ENCODE measurements at regions not wholly inside any gene's neighbourhood (a gene's known extent, or its start where the extent isn't known, plus 50 kb on each side); places are given as distances from the start of the nearest gene placed in this dataset.

- DNase-seq = no peak
- H3K36me3 ChIP-seq = no peaks in the 10 kb centered on the region
- TF ChIP-seq POLR2A (IDR thresholded peaks at IDR 0.05) (no peak), POLR2AphosphoS5 (IDR thresholded peaks at IDR 0.05) (no peak), CTCF (IDR thresholded peaks at IDR 0.05 in 8 of 11, conservative IDR thresholded peaks at IDR 0.05 in 3 of 11) (no peak)
- no peak overlapping the region for H3K4me3 ChIP-seq
- no peak overlapping the region for H3K27ac ChIP-seq
- intact Hi-C loops (cut with DNase I; ENCODE audit: low total_unique reads) = no loop called here
- WGBS, 5 donors = 31 to 75% (median 60%) methylated on average over 1 of the region's 1 CpG
- no peaks in the 10 kb centered on the region for H3K27me3 ChIP-seq (replicated peaks in 1 of 7)
- H3K4me1 ChIP-seq = no peaks in the 10 kb centered on the region
- H3K9me3 ChIP-seq = peaks cover 0 to 3% (median 0%) of the 10 kb centered on the region in 8 donors
These were observed 369.7 kb downstream of the CD109 start for GRCh38 chr6:74065705-74066104.

GRCh38 chr6:74063391-74063790 lies 367.4 kb downstream of the CD109 start:
- Histone ChIP-seq H3K4me3 (no peak overlapping the region), H3K4me1 (no peaks in the 10 kb centered on the region), H3K27ac (no peak overlapping the region), H3K36me3 (no peaks in the 10 kb centered on the region), H3K9me3 (peaks cover 0 to 3% (median 0%) of the 10 kb centered on the region in 8 donors), H3K27me3 (replicated peaks in 1 of 7) (no peaks in the 10 kb centered on the region)
- no peak for TF ChIP-seq POLR2A (IDR thresholded peaks at IDR 0.05)
- TF ChIP-seq CTCF (IDR thresholded peaks at IDR 0.05 in 8 of 11, conservative IDR thresholded peaks at IDR 0.05 in 3 of 11) = no peak
- TF ChIP-seq POLR2AphosphoS5 (IDR thresholded peaks at IDR 0.05) = no peak
- DNase-seq = no peak
- intact Hi-C loops (cut with DNase I; ENCODE audit: low total_unique reads) = no loop called here

GRCh38 chr6:74061201-74061600 lies 365.2 kb downstream of the CD109 start:
- Histone ChIP-seq H3K27ac (no peak overlapping the region), H3K4me3 (no peak overlapping the region), H3K27me3 (replicated peaks in 1 of 7) (no peaks in the 10 kb centered on the region), H3K9me3 (no peaks in the 10 kb centered on the region), H3K4me1 (no peaks in the 10 kb centered on the region), H3K36me3 (no peaks in the 10 kb centered on the region)
- WGBS, 5 donors = 31 to 84% (median 80%) methylated on average over 1 of the region's 1 CpG
- intact Hi-C loops (cut with DNase I; ENCODE audit: low total_unique reads) = no loop called here
- TF ChIP-seq CTCF (IDR thresholded peaks at IDR 0.05 in 8 of 11, conservative IDR thresholded peaks at IDR 0.05 in 3 of 11) (no peak), POLR2A (IDR thresholded peaks at IDR 0.05) (no peak), POLR2AphosphoS5 (IDR thresholded peaks at IDR 0.05) (no peak)
- DNase-seq = no peak

GRCh38 chr6:74060354-74060753 lies 364.4 kb downstream of the CD109 start:
- Histone ChIP-seq H3K9me3 (no peaks in the 10 kb centered on the region), H3K27ac (no peak overlapping the region), H3K36me3 (no peaks in the 10 kb centered on the region), H3K27me3 (replicated peaks in 1 of 7) (no peaks in the 10 kb centered on the region), H3K4me1 (no peaks in the 10 kb centered on the region), H3K4me3 (no peak overlapping the region)
- TF ChIP-seq POLR2A (IDR thresholded peaks at IDR 0.05) (no peak), POLR2AphosphoS5 (IDR thresholded peaks at IDR 0.05) (no peak), CTCF (IDR thresholded peaks at IDR 0.05 in 8 of 11, conservative IDR thresholded peaks at IDR 0.05 in 3 of 11) (no peak)
- WGBS, 5 donors = 84 to 89% (median 86%) methylated on average over 2 of the region's 2 CpGs
- DNase-seq = no peak
- intact Hi-C loops (cut with DNase I; ENCODE audit: low total_unique reads) = no loop called here
